ENCODE measurements at regions not wholly inside any gene's neighbourhood (a gene's known extent, or its start where the extent isn't known, plus 50 kb on each side); places are given as distances from the start of the nearest gene placed in this dataset.

DNA sequence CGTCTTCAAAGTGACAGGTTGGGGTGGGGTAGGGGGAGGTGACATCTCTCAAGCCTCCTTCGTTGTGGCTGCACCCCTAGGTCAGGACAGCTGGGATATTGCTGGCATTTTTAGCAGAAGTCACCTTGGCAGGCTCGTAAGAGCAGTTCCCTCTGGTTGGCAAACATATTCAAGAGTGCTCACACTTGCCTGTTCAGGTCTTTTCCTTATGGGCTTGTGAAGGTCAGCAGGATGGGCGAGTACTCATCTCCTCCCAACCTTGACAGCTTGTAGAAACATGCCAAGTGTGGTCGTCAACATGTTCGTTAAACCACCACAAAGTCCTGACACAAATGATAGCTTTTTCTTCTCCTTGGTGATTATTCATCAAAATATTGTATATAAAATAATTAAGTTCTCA lies 113.6 kb downstream of the HDGFL1 start:
- DNase-seq (ENCODE audit: low read depth), result no peak
- no peak overlapping the region for H3K4me3 ChIP-seq (replicated peaks; ENCODE audit: low read depth, low read length)
- TF ChIP-seq CTCF (IDR thresholded peaks at IDR 0.05; ENCODE audit: low read length, missing control alignments), result no peak

GRCh38 chr6:22690446-22690845 lies 121.1 kb downstream of the HDGFL1 start:
- DNase-seq (ENCODE audit: low read depth), result no peak
- H3K4me3 ChIP-seq (replicated peaks; ENCODE audit: low read depth, low read length), result no peak overlapping the region
- TF ChIP-seq CTCF (IDR thresholded peaks at IDR 0.05; ENCODE audit: low read length, missing control alignments), result no peak

DNA sequence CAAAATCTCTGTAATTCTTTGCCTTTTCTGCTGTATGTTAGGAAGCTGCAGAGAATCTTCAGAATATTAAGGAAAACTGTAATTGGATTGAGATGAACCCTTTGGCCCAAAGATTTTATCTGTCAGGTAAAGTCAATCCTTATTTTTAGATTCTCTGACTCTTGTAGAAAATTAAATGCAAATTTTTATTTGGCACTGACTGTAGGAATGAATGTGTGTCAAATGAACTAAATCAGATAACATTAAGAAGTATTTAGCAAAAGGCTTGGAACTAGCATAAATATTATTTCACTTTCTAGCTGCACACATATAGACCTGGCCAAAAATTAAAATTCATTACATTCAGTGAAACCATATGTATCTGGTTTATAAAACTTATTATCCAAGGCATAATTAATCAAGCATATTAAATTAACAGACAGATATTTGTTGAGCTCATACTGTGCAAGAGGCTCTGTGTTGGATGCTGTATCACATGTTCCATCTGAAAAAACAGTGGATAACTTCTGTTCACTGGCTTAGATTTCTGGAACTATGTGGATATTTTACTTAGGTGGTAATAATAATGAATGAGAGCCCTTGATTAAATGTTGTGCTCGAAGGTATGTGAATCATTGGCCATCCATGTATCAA lies 124.8 kb downstream of the HDGFL1 start:
- no peak overlapping the region for H3K4me3 ChIP-seq (replicated peaks; ENCODE audit: low read depth, low read length)
- no peak for TF ChIP-seq CTCF (IDR thresholded peaks at IDR 0.05; ENCODE audit: low read length, missing control alignments)
- DNase-seq (ENCODE audit: low read depth), result no peak

- DNase-seq (ENCODE audit: low read depth), result no peak
- no peak for TF ChIP-seq CTCF (IDR thresholded peaks at IDR 0.05; ENCODE audit: low read length, missing control alignments)
These were observed 127.1 kb downstream of the HDGFL1 start for GRCh38 chr6:22696481-22696880.

GRCh38 chr6:22697306-22697705 lies 127.9 kb downstream of the HDGFL1 start:
- DNase-seq (ENCODE audit: low read depth), result no peak
- TF ChIP-seq CTCF (IDR thresholded peaks at IDR 0.05; ENCODE audit: low read length, missing control alignments), result no peak

More at GRCh38 chr6:22696481-22696880, 127.1 kb downstream of the HDGFL1 start:
- no peak overlapping the region for H3K4me3 ChIP-seq (replicated peaks; ENCODE audit: low read depth, low read length)

DNA sequence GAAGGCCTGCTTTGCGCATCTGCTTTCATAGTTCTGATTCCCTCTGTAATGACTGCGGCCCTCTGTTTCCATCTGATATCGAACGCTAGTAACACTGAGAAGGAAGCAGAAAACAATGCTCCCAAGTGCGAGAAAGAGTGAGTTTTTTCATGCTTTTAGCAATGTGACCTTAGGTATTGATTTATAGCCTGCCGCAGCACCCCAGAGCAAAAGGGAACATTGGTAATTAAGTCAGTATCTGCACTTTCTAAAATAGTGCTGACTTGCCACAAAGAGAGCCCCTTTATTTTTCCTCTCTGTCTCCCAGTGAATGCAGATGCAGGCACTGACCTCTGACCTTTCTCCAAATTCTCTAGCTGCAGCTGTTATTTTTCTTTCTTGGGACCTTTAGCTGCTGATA lies 129.8 kb downstream of the HDGFL1 start:
- DNase-seq (ENCODE audit: low read depth), result no peak
- no peak for TF ChIP-seq CTCF (IDR thresholded peaks at IDR 0.05; ENCODE audit: low read length, missing control alignments)
- no peak overlapping the region for H3K4me3 ChIP-seq (replicated peaks; ENCODE audit: low read depth, low read length)

More at GRCh38 chr6:22697306-22697705, 127.9 kb downstream of the HDGFL1 start:
- no peak overlapping the region for H3K4me3 ChIP-seq (replicated peaks; ENCODE audit: low read depth, low read length)

GRCh38 chr6:22706651-22707050 lies 137.3 kb downstream of the HDGFL1 start:
- H3K4me3 ChIP-seq (replicated peaks; ENCODE audit: low read depth, low read length), result no peak overlapping the region
- no peak for DNase-seq (ENCODE audit: low read depth)
- no peak for TF ChIP-seq CTCF (IDR thresholded peaks at IDR 0.05; ENCODE audit: low read length, missing control alignments)

Data from fibroblast of pulmonary artery (primary cell).